GM12801 (cell line): ENCODE measurements at regions not wholly inside any gene's neighbourhood (a gene's known extent, or its start where the extent isn't known, plus 50 kb on each side); places are given as distances from the start of the nearest gene placed in this dataset.

Source experiments
- TF ChIP-seq, protein P1 (sequence below): IDR thresholded peaks from one replicate; pipeline ENCODE4 v1.5.1; 2011; ENCODE audit warnings: control low read depth; ENCODE audit not compliant: insufficient read length; ENCODE audit errors: extremely low read depth

DNA sequence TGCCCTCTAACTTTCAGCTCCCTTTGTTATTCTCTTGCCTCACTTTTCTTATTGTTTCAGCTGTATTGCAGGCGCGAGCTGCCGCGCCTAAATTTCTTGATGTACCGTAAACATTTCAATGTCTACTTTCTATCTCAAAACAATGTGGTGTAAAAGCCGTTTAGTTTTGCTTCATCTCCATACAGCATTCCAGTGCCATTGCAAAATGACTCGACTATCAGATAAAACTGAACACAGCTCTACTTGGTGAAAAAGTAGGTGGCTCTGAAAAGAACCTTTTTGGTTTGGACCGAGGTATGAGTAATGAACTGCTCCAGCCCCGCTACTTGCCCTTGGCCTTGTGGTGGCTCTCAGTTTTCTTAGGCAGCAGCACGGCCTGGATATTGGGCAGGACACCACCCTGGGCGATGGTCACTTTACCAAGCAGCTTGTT lies 74.6 kb downstream of the OR2B2 start:
- TF ChIP-seq, protein P1, sequence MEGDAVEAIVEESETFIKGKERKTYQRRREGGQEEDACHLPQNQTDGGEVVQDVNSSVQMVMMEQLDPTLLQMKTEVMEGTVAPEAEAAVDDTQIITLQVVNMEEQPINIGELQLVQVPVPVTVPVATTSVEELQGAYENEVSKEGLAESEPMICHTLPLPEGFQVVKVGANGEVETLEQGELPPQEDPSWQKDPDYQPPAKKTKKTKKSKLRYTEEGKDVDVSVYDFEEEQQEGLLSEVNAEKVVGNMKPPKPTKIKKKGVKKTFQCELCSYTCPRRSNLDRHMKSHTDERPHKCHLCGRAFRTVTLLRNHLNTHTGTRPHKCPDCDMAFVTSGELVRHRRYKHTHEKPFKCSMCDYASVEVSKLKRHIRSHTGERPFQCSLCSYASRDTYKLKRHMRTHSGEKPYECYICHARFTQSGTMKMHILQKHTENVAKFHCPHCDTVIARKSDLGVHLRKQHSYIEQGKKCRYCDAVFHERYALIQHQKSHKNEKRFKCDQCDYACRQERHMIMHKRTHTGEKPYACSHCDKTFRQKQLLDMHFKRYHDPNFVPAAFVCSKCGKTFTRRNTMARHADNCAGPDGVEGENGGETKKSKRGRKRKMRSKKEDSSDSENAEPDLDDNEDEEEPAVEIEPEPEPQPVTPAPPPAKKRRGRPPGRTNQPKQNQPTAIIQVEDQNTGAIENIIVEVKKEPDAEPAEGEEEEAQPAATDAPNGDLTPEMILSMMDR: no peak

DNA sequence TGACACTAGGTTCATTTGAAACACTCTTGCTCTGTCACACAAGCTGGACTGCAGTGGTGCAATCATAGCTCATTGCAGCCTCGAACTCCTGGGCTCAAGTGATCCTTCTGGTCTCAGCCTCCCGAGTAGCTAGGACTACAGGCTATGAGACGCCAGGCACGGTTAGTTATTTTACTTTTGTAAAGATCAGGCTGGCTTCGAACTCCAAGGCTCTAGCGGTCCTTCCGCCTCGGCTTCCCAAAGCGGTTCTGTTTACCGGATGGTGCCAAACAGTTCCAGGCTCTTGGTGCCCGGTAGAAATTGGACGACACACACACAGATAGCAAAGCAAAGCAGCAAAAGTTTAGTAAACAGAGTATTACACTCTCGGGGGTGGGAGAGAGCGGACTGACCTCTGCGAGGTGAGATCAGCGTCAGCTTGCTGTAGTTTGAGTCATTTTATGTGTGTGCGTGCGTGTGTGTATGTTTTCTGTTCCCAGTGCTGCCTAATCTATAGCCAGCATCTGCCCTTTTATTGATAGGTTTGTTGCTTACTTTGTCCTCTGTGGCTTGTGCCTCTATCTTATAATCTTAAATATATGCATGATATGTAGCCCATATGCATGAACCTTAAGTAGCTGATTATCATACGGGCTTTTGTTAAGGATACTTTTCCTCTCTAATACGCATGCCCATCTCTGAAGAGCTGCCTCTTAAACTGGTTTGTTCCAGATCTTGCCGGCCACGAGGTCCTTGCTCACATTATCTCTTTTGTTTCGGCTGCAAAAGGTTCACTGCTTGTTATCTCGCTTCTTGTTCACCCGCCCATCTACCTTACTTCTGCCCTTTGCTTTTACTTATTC lies 75.2 kb downstream of the OR2B2 start:
- TF ChIP-seq, protein P1: no peak

DNA sequence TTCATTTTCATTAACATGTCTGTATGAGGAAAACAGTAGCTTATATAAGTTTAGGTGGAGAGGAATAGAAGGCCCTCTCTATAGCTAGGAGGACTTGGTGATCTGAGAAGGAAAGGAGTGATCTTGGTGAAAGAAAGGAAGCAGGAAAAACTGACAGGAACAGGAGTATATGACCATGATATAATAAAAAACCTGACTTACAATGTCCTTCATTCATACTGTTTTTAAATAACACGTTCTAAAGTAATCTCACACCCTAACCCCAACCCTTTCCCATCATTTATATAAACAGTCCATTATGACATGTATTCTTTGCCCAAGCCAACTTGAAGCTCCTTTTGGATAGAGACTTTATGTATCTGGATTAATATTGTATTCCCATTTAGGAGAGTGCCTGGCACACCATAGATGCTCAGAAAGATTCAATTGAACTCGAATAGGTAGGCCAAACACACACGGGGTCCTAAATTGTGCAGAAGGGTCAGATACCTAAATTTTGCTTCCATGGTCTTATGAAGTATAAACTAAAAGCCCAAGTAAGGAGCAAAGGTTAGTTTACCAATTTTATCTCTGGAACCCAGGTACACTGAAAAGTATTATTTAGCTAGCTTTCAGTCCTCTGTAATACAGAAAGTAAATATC lies 75.9 kb downstream of the OR2B2 start:
- TF ChIP-seq, protein P1: no peak

DNA sequence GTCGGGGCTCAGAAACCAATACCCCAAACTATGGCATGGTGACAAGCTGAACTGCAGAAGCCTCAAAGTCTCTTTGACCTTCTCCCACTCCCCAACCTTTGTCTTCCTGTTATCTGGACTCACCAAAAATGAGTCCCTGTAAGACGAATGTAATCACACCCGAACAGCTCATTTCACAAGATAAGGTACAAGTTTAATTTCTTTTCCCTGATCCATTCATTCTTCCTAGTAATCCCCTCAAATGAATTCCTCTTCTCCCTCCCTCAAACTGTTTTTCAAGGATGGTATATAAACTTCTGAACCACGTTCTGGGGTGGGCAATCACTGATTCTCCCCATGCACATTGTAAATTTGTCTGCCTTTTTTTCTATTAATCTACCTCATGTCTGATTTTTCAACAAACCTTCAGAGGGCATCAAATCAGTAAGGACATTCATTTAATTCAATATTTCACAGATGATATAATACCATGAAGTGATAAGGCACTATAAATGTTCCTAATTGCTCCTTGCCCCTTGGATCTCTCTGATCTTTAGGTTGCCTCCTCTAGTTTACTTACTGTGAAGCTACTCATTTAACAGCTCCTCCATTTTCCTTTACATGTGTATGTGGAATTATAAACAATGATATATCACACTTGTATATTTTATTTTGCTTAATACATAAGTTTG lies 77.2 kb downstream of the OR2B2 start:
- TF ChIP-seq, protein P1: no peak

DNA sequence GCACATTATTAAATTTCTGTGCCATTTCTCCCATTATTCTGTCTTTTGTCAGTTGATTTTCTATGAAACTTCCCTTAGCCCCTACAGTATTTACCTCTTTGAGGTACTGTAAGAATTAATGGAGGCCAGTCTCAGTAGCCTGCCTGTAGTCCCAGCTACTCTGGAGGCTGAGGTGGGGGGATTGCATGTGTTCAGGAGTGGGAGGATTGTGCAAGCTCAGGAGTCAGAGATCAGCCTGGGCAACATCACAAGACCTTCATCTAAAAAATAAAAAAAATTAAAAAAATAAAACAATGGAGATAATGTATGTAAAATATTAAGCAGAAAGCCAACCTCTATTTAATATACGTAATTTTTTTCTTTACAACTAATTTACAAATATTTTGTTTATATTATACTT lies 77.8 kb downstream of the OR2B2 start:
- TF ChIP-seq, protein P1: no peak

DNA sequence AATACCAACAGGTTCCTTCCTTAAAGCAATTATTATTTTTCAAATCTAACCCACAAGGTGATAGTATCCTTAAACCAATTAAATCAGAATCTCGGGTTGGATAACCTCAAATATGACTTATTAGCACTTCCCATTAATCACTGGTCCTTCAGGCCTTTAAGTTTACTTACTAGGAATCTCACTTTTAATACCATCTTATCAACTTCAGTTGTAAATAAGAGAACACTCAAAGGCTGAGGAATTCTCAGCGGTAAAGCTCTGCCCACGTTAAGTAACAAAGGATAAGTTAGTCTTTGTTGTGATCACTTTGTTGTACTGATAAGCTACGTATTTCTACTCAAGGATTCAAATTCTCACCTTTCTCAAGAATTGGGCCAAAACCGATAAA lies 82.0 kb downstream of the OR2B2 start:
- TF ChIP-seq, protein P1: no peak

DNA sequence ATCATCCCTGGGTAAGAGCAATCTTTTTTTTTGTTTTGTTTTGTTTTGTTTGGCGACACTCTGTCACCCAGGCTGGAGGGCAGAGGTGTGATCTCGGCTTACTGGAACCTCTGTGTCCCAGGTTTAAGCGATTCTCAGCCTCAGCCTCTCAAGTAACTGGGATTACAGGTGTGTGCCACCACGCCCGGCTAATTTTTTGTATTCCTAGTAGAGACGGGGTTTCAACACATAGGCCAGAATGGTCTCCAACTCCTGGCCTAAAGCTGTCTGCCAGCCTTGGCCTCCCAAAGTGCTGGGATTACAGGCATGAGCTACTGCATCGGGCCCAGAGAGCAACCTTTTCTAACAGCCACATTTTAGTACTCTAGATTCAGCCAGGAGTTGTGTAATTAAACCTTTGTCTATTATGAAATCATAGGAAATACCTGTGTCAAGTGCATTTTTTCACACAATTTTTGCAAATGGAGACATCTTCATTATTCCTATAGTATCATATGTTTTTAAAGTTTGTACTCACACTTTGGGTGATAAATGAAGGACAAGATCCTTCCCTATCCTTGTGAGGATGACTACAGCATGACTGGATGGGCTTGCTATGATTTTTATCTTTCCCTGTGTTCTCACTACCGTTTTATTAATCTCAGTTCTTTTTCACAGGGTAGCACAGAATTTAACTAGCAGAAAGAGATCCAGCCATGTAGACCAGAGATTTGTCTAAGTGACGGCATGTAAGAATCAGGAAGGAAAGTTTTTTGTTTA lies 82.6 kb downstream of the OR2B2 start:
- TF ChIP-seq, protein P1: no peak
